GM18873 (cell line): ENCODE measurements at regions not wholly inside any gene's neighbourhood (a gene's known extent, or its start where the extent isn't known, plus 50 kb on each side); places are given as distances from the start of the nearest gene placed in this dataset.

Source experiments
- ATAC-seq: cut with Tn5 transposase; IDR thresholded peaks from one replicate; pipeline ENCODE4 v1.9.1; 2021; ENCODE audit warnings: mild to moderate bottlenecking, moderate library complexity, moderate number of reproducible peaks; ENCODE audit not compliant: unreplicated experiment, low FRiP score

DNA sequence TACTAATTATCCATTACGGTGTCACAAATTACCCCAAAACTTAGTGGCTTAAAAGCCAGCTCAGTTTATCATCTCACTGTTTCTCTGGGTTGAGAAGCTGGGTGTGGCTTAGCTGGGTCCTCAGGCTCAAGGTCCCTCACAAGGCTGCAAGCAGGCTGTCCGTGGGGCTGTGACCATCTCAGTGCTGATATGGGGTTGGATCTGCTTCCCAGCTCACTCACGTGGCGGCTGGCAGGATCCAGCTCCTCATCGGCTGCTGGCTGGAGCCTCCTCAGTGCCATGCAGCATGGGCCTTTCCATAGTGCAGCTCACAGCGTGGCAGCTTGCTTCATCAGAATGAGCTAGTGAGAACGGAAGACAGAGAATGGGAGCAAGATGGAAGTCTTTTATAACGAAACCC lies 128.5 kb upstream of the CPEB4 start:
- ATAC-seq: no peak

DNA sequence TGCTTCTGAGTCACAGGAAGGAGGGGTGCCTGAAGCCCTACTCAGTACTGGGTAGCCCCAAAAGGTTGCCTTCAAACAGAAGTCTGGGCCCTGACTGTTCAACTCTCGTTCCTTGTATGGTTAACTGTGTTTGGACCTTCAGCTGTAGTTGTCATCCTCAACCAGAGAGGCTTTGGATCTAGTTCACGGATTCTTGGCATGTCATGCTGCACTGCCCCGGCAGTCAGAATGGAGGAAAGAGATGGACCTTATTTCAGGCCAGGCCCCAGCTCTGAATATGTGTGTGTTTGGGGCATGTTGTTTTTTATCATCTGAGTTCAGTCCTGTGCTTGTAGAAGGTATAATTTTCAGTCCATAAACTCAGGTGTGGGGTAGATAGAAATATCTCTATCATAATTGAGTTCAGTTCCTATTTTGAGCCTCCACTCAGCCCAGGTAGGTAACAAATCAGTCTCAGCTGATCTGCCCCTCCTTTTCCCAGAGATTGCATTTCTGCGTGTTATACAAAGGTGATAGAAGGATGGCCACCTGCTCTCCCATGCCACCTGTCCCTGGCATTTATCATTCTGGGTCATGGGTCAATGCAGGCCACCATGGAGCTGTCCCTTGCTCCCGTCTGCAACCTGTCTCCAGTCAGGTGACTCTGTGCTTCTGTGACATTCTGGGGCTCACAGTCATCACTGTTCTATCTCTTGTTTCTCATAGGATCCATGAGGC lies 127.5 kb upstream of the CPEB4 start:
- ATAC-seq: no peak

DNA sequence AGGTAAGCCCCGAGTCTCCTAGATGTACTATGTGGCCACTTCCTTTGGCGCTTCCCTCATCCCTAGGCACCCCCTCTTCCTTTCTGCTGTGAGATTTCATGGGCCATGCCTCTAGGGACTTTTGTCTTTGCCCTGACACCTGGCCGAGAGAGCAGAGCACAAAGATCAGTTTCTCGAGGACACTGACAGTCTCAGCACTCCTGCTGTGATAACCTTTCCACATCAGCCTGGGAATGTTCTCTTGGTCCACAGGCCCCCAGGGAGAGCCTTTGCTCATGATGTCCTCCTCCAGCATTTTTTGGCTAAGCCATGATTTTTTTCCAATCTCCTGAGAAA lies 127.0 kb upstream of the CPEB4 start:
- ATAC-seq: no peak

GRCh38 chr5:173762045-173762444 lies 126.1 kb upstream of the CPEB4 start:
- ATAC-seq: no peak

DNA sequence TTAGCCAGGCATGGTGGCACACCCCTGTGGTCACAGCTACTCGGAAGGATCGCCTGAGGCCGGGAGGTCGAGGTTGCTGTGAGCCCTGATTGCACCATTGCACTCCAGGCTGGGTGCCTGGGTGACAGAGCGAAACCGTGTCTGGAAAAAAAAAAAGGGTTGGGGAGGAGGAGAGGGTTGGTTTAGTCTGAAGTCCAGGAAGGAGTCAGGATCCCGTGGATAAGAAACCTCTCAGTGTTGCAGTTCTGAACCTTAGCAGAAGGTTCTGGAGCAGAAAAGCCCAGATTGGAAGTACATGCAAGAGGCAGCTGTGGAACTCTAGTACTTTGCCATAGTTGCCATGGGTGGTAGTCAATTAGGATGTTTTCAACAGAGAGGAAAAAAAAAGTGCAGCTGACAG lies 125.2 kb upstream of the CPEB4 start:
- ATAC-seq: no peak

DNA sequence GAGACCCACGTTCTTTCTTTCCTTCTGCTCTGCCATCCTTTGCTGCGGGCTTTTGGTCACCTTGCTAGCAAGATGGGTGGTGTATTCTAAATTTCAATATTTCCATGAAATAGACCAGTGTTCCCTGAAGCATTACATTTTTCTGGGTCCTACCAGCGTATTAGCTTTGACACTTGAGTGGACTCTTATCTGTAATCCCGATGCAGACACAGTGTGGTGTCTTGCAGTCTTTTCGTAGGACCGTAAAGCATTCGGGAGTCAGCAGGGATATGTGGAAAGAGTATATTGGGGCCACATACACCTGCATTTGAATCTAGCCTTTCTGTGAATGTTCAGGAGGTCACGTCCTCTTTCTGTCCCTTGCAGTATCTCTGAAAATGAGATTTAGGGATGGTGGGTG lies 124.7 kb upstream of the CPEB4 start:
- ATAC-seq: no peak

GRCh38 chr5:173764332-173765028 lies 123.7 kb upstream of the CPEB4 start:
- no peak for ATAC-seq

DNA sequence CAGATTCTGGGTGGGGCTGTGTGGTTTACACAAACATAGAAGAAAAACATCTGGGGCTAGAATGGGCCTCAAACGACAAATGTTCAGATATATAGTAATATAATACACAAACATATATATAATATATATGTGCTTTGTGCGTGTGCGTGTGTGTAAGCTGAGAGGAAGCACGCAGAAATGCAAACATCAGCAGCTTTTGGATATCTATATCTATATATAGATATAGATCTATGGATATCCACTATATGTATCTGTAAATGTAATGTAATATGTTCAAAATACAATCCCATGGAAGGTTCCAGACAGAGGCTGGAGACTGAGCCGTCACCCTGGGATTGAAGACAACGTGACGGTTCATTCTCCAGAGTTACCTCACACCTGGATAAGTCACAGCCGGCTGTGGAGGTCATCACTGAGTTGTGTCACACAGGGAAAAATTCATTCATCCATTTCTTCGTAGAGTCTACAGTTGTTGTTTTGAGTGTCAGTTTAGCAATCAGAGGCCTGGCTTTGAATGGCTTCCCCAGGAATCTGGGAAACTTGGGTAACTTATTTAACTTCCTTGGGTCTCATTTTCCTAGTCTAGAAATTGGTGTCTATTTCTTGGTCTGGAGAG lies 123.0 kb upstream of the CPEB4 start:
- no peak for ATAC-seq

GRCh38 chr5:173765661-173766060 lies 122.5 kb upstream of the CPEB4 start:
- no peak for ATAC-seq

- ATAC-seq: no peak
Observed at GRCh38 chr5:173767574-173768266, 120.4 kb upstream of the CPEB4 start.

GRCh38 chr5:173768267-173768806 lies 119.8 kb upstream of the CPEB4 start:
- ATAC-seq: no peak

GRCh38 chr5:173768891-173769290 lies 119.3 kb upstream of the CPEB4 start:
- no peak for ATAC-seq

GRCh38 chr5:173770637-173771036 lies 117.5 kb upstream of the CPEB4 start:
- no peak for ATAC-seq

DNA sequence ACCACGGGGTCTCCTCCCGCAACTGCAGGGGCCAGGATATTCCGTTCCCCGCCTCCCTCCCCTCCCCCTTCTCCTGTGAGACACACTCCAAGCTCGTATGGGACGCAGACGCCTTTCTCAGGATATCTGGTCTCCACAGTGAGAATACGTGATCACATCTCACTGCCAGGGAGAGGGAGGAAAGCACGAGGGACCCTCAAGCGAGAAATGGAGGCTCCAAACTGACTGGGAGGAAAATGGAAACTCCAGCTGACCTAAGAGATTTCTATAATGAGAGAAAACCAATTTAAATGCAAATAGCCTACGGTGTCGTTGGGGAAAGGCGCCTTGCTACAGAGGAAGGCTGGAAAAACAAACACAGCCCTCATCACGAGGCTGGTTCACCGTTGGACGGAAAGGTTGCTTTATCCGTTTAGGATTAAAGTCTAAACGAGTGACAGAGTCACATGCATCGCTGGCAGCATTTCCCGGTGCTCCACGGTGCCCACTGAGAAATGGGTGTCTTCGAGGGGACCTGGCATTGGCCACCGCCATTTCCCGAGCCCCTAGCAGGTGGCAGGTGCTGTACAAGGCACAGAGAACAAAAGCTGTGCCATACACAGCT lies 116.9 kb upstream of the CPEB4 start:
- no peak for ATAC-seq

GRCh38 chr5:173771725-173772383 lies 116.3 kb upstream of the CPEB4 start:
- ATAC-seq: no peak

GRCh38 chr5:173772384-173773059 lies 115.6 kb upstream of the CPEB4 start:
- no peak for ATAC-seq

- no peak for ATAC-seq
Observed at GRCh38 chr5:173774271-173774761, 113.8 kb upstream of the CPEB4 start.

DNA sequence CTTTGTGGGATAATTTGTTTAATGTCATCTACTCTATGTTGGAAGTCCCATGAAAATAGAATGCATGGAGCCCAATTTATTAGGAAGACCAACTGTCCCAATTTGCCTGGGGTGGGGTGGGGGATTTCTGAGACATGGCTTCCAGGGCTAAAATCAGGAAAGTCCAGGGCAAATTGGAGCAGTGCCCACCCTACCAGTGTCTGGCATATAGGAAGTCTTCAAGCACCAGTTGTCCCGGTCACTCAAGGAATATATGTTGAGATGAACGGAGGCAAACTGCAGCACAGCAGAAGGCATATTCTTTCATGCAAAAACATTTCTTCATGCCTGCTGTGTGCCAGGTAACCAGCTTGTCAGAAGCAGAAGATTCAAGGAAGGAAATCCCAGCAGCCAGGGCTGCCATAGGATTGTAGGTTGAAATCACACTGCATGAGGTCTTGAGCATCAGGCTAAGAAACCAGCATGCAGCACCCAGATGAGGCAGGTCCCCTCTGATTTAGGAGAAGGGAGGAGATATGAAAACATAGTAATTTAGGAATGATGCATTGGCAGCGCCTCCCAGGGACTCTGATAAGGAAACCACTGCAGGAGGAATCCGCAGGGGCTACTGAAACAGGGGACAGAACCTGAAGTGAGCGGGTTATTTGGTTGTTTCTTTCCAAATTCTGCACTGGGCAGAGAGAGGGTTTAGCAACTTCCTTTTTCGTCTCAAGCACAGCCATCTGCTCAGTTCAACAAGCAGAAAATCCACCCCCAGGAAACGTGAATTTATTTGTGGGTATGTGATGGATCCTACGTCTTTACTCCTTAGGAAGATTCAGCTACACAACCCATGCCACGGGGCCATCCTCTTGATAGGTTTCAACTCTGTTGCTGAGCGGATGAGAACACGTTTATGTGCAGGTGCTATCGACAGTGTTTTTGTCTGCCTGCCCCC lies 112.6 kb upstream of the CPEB4 start:
- no peak for ATAC-seq
